ENCODE measurements at regions not wholly inside any gene's neighbourhood (a gene's known extent, or its start where the extent isn't known, plus 50 kb on each side); places are given as distances from the start of the nearest gene placed in this dataset.

GRCh38 chr4:37765741-37766140 is 60.7 kb upstream of the PGM2 start:
- TF ChIP-seq CTCF (IDR thresholded peaks at IDR 0.05): no peak
- Histone ChIP-seq H3K9me3 (no peaks in the 10 kb centered on the region), H3K27me3 (no peaks in the 10 kb centered on the region), H3K27ac (no peak overlapping the region), H3K9ac (ENCODE audit: low read depth in 2 of 2, low read length in 2 of 2) (no peak overlapping the region), H3K4me1 (no peaks in the 10 kb centered on the region), H3K36me3 (no peaks in the 10 kb centered on the region), H3K4me3 (no peak overlapping the region)
- intact Hi-C loops (cut with DNase I): no loop called here
- DNase-seq: no peak

GRCh38 chr4:37763831-37764230 is 62.7 kb upstream of the PGM2 start:
- no peak overlapping the region for H3K9ac ChIP-seq (ENCODE audit: low read depth in 2 of 2, low read length in 2 of 2)
- intact Hi-C loops (cut with DNase I): no loop called here

GRCh38 chr4:37762991-37763368 is 63.5 kb upstream of the PGM2 start:
- H3K27ac ChIP-seq: no peak overlapping the region
- intact Hi-C loops (cut with DNase I): no loop called here

More at GRCh38 chr4:37763831-37764230, 62.7 kb upstream of the PGM2 start:
- Histone ChIP-seq H3K27ac (no peak overlapping the region), H3K4me3 (no peak overlapping the region), H3K9me3 (no peaks in the 10 kb centered on the region), H3K27me3 (no peaks in the 10 kb centered on the region), H3K4me1 (no peaks in the 10 kb centered on the region), H3K36me3 (no peaks in the 10 kb centered on the region)
- no peak for DNase-seq
- TF ChIP-seq CTCF (IDR thresholded peaks at IDR 0.05): no peak

GRCh38 chr4:37762294-37762990 is 64.0 kb upstream of the PGM2 start:
- Histone ChIP-seq H3K9ac (ENCODE audit: low read depth in 2 of 2, low read length in 2 of 2) (no peak overlapping the region), H3K4me3 (no peak overlapping the region), H3K27ac (no peak overlapping the region), H3K27me3 (no peaks in the 10 kb centered on the region), H3K36me3 (no peaks in the 10 kb centered on the region), H3K9me3 (no peaks in the 10 kb centered on the region), H3K4me1 (no peaks in the 10 kb centered on the region)
- no peak for TF ChIP-seq CTCF (IDR thresholded peaks at IDR 0.05)
- intact Hi-C loops (cut with DNase I): no loop called here
- no peak for DNase-seq

More at GRCh38 chr4:37762991-37763368, 63.5 kb upstream of the PGM2 start:
- Histone ChIP-seq H3K4me3 (no peak overlapping the region), H3K4me1 (no peaks in the 10 kb centered on the region), H3K36me3 (no peaks in the 10 kb centered on the region), H3K9me3 (no peaks in the 10 kb centered on the region), H3K9ac (ENCODE audit: low read depth in 2 of 2, low read length in 2 of 2) (no peak overlapping the region), H3K27me3 (no peaks in the 10 kb centered on the region)
- no peak for TF ChIP-seq CTCF (IDR thresholded peaks at IDR 0.05)
- DNase-seq: no peak

GRCh38 chr4:37760840-37761239 is 65.6 kb upstream of the PGM2 start:
- H3K36me3 ChIP-seq: no peaks in the 10 kb centered on the region
- H3K27ac ChIP-seq: no peak overlapping the region
- no peaks in the 10 kb centered on the region for H3K9me3 ChIP-seq
- TF ChIP-seq CTCF (IDR thresholded peaks at IDR 0.05): no peak
- no peak overlapping the region for H3K4me3 ChIP-seq
- no peak overlapping the region for H3K9ac ChIP-seq (ENCODE audit: low read depth in 2 of 2, low read length in 2 of 2)
- H3K27me3 ChIP-seq: no peaks in the 10 kb centered on the region
- no peak for DNase-seq
- H3K4me1 ChIP-seq: no peaks in the 10 kb centered on the region
- intact Hi-C loops (cut with DNase I): no loop called here

All from colonic mucosa (tissue), 4 donors.